ENCODE measurements at regions not wholly inside any gene's neighbourhood (a gene's known extent, or its start where the extent isn't known, plus 50 kb on each side); places are given as distances from the start of the nearest gene placed in this dataset.

- TF ChIP-seq, protein P1, sequence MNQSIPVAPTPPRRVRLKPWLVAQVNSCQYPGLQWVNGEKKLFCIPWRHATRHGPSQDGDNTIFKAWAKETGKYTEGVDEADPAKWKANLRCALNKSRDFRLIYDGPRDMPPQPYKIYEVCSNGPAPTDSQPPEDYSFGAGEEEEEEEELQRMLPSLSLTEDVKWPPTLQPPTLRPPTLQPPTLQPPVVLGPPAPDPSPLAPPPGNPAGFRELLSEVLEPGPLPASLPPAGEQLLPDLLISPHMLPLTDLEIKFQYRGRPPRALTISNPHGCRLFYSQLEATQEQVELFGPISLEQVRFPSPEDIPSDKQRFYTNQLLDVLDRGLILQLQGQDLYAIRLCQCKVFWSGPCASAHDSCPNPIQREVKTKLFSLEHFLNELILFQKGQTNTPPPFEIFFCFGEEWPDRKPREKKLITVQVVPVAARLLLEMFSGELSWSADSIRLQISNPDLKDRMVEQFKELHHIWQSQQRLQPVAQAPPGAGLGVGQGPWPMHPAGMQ (IDR thresholded peaks at IDR 0.05; ENCODE audit: borderline replicate concordance) = no peak
- TF ChIP-seq WRNIP1 (IDR thresholded peaks at IDR 0.05; ENCODE audit: borderline replicate concordance, low read depth, low read length) (no peak), SIX5 (IDR thresholded peaks at IDR 0.05; ENCODE audit: low read depth, low read length, severe bottlenecking) (no peak), ZNF384 (IDR thresholded peaks at IDR 0.05; ENCODE audit: borderline replicate concordance, low read depth, low read length) (no peak)
Measured at GRCh38 chr11:44404301-44404700, 94.4 kb upstream of the ALX4 start (continued).

DNA sequence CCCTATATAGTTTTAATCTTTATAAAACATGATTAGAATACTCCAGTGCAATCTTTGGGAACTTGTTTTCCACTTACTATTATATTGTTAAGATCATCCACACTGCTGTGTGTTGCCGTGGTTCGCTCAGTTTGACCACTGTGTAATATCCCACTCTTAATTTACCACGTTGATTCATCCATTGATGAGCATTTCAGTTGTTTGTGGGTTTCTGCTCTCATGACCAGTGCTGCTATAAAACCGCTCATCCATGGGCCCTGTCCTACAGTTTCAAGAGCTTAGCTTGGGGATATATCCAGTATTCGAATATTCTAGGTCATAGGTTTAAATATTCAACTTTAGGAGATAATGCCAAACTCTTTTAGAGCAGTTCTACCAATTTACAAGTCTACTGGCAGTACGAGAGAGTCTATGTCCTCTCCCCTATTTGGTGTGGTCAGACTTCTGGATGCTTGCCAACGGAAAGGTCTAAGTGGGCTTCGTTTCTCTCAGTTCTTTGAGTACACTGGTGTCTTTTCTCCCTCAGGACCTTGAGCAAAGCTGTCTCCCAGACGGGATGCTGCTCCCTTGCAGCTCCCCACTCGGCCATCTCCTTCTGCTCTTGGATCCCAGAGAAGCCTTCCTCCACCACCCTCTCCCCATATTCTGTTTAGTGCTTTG, 94.9 kb upstream of the ALX4 start:
- RAD21 ChIA-PET (ENCODE audit: unreplicated experiment) = no interaction called here
- H3K9ac ChIP-seq (ENCODE audit: control insufficient read depth, insufficient read depth, low read length) = no peak overlapping the region
- in situ Hi-C loops (cut with MboI) = no loop called here
- CTCF ChIA-PET = interaction anchor here (1.2 kb wide), 1 partner anchor 119 kb away, joined by 4 read pairs; no protein-coding TSS in a partner anchor
- no peaks in the 10 kb centered on the region for H3K79me2 ChIP-seq (ENCODE audit: control insufficient read depth, insufficient read depth, low read length)
- H3K4me1 ChIP-seq (ENCODE audit: control insufficient read depth, insufficient read depth, low read length) = no peaks in the 10 kb centered on the region
- POLR2A ChIA-PET = no interaction called here
- intact Hi-C loops (cut with micrococcal nuclease; ENCODE audit: unreplicated experiment) = no loop called here
- WGBS (ENCODE audit: insufficient coverage, insufficient replicate concordance, low lambda C conversion rate, missing lambda C conversion rate) = 7% methylated on average over 10 of the region's 10 CpGs
- H3K36me3 ChIP-seq (ENCODE audit: control insufficient read depth in 2 of 2, insufficient read depth in 2 of 2, low read length in 1 of 2) = no peaks in the 10 kb centered on the region
- H3K27ac ChIP-seq (ENCODE audit: control insufficient read depth, insufficient read depth) = no peak overlapping the region
- FAIRE-seq = no peak
- H3K4me2 ChIP-seq (ENCODE audit: control insufficient read depth, insufficient read depth) = no peak overlapping the region
- SMC1A ChIA-PET (ENCODE audit: uncharacterized antibody, unreplicated experiment) = no interaction called here
- no peak overlapping the region for H2AFZ ChIP-seq (ENCODE audit: control insufficient read depth, low read depth, low read length)
- no TSS peak for BruUV-seq (replicated peaks)
- no peaks in the 10 kb centered on the region for H3K9me3 ChIP-seq (replicated peaks; ENCODE audit: control insufficient read depth, insufficient read depth, low read length)
- no peak overlapping the region for H3K4me3 ChIP-seq
- no peak for DNase-seq (ENCODE audit: low read depth, low spot score)
- no peak for ATAC-seq
- H3K27me3 ChIP-seq (replicated peaks in 1 of 2; ENCODE audit: control insufficient read depth in 2 of 2, insufficient read depth in 2 of 2, low read length in 1 of 2) = no peaks in the 10 kb centered on the region
- no peaks in the 10 kb centered on the region for H4K20me1 ChIP-seq (ENCODE audit: control insufficient read depth, insufficient read depth)
- no peak for TF ChIP-seq PAX5 (IDR thresholded peaks at IDR 0.05; ENCODE audit: borderline replicate concordance, low read depth, low read length)
- no peak for TF ChIP-seq BACH1 (IDR thresholded peaks at IDR 0.05; ENCODE audit: borderline replicate concordance)
- TF ChIP-seq, protein P2, sequence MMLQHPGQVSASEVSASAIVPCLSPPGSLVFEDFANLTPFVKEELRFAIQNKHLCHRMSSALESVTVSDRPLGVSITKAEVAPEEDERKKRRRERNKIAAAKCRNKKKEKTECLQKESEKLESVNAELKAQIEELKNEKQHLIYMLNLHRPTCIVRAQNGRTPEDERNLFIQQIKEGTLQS (IDR thresholded peaks at IDR 0.05; ENCODE audit: borderline replicate concordance, extremely low read depth, low read depth, low read length) = no peak
- no peak for TF ChIP-seq MTA3 (IDR thresholded peaks at IDR 0.05; ENCODE audit: borderline replicate concordance, low read length)
- no peak for TF ChIP-seq TCF3 (IDR thresholded peaks at IDR 0.05; ENCODE audit: borderline replicate concordance, insufficient read depth, low read depth, low read length)
- no peak for TF ChIP-seq IRF4 (IDR thresholded peaks at IDR 0.05; ENCODE audit: low read depth, low read length)
- no peak for TF ChIP-seq RCOR1 (conservative IDR thresholded peaks at IDR 0.05; ENCODE audit: low read depth, low read length)
- no peak for TF ChIP-seq RFX5 (IDR thresholded peaks at IDR 0.05; ENCODE audit: low read depth, low read length)
- TF ChIP-seq SIN3A (IDR thresholded peaks at IDR 0.05; ENCODE audit: low read depth, low read length) = no peak
- TF ChIP-seq DPF2 (IDR thresholded peaks at IDR 0.05) = no peak

All from GM12878 (cell line).